Uterus (tissue), 2 donors: ENCODE measurements at regions not wholly inside any gene's neighbourhood (a gene's known extent, or its start where the extent isn't known, plus 50 kb on each side); places are given as distances from the start of the nearest gene placed in this dataset.

Experiments used
- CTCF ChIP-seq, 4 experiments: fragments of 200-600 bp in 2 of 4; fragments of 450-650 bp in 2 of 4; sonication (generic) in 2 of 4; IDR thresholded peaks; one replicate each; pipeline ENCODE4 v1.5.1; 2016 to 2019; ENCODE audit warnings: antibody characterized with exemption in 4 of 4, mild to moderate bottlenecking in 2 of 4, moderate library complexity in 1 of 4
- POLR2A ChIP-seq, 2 donors: fragments of 450-650 bp; IDR thresholded peaks; one replicate each; pipeline ENCODE4 v1.6.1; 2016; ENCODE audit warnings: antibody characterized with exemption in 2 of 2, mild to moderate bottlenecking in 1 of 2, moderate library complexity in 1 of 2

- TF ChIP-seq CTCF (IDR thresholded peaks at IDR 0.05), result no peak
- TF ChIP-seq POLR2A (IDR thresholded peaks at IDR 0.05), result no peak
Measured at GRCh38 chr5:89346573-89346972, 463.6 kb upstream of the MEF2C start.
